CD4-positive, alpha-beta T cell treated with Interleukin-6 at 100 ng/mL for 8 hours (primary cell): ENCODE measurements at regions not wholly inside any gene's neighbourhood (a gene's known extent, or its start where the extent isn't known, plus 50 kb on each side); places are given as distances from the start of the nearest gene placed in this dataset.

Experiments
- DNase-seq: peaks from one replicate; pipeline ENCODE4 v3.0.0-alpha.2; 2020; ENCODE audit warnings: mixed read lengths, low spot score

GRCh38 chr13:59120297-59120843 is 1043.4 kb downstream of the DIAPH3 start:
- DNase-seq, result no peak

GRCh38 chr13:59121507-59121906 is 1042.2 kb downstream of the DIAPH3 start:
- DNase-seq, result no peak

GRCh38 chr13:59126474-59126873 is 1037.3 kb downstream of the DIAPH3 start:
- no peak for DNase-seq

- DNase-seq, result no peak
These were observed 1029.8 kb downstream of the DIAPH3 start for GRCh38 chr13:59133903-59134302.

- DNase-seq, result no peak
These were observed 1019.0 kb downstream of the DIAPH3 start for GRCh38 chr13:59144700-59145099.

- no peak for DNase-seq
These were observed 1018.3 kb downstream of the DIAPH3 start for GRCh38 chr13:59145381-59145780.

GRCh38 chr13:59157181-59157580 is 1006.5 kb downstream of the DIAPH3 start:
- no peak for DNase-seq

- DNase-seq, result no peak
These were observed 997.6 kb downstream of the DIAPH3 start for GRCh38 chr13:59166174-59166573.

- DNase-seq, result no peak
These were observed 991.7 kb downstream of the DIAPH3 start for GRCh38 chr13:59172076-59172475.

- no peak for DNase-seq
These were observed 987.0 kb downstream of the DIAPH3 start for GRCh38 chr13:59176775-59177174.

GRCh38 chr13:59178344-59178743 is 985.4 kb downstream of the DIAPH3 start:
- no peak for DNase-seq

- no peak for DNase-seq
These were observed 981.5 kb downstream of the DIAPH3 start for GRCh38 chr13:59182241-59182640.

GRCh38 chr13:59197397-59197796 is 966.3 kb downstream of the DIAPH3 start:
- no peak for DNase-seq

GRCh38 chr13:59201841-59202240 is 961.9 kb downstream of the DIAPH3 start:
- no peak for DNase-seq

GRCh38 chr13:59203855-59204254 is 959.9 kb downstream of the DIAPH3 start:
- no peak for DNase-seq

- DNase-seq, result no peak
These were observed 958.2 kb downstream of the DIAPH3 start for GRCh38 chr13:59205501-59205900.

- DNase-seq, result no peak
These were observed 955.1 kb downstream of the DIAPH3 start for GRCh38 chr13:59208405-59209195.

- no peak for DNase-seq
These were observed 953.2 kb downstream of the DIAPH3 start for GRCh38 chr13:59210543-59210942.

- DNase-seq, result no peak
These were observed 952.1 kb downstream of the DIAPH3 start for GRCh38 chr13:59211606-59212005.

GRCh38 chr13:59229401-59229800 is 934.3 kb downstream of the DIAPH3 start:
- DNase-seq, result no peak

GRCh38 chr13:59229861-59230260 is 933.9 kb downstream of the DIAPH3 start:
- no peak for DNase-seq

- no peak for DNase-seq
These were observed 933.1 kb downstream of the DIAPH3 start for GRCh38 chr13:59230484-59231264.

- DNase-seq, result no peak
These were observed 927.3 kb downstream of the DIAPH3 start for GRCh38 chr13:59236309-59236919.
